GM20431 (cell line): ENCODE measurements at regions not wholly inside any gene's neighbourhood (a gene's known extent, or its start where the extent isn't known, plus 50 kb on each side); places are given as distances from the start of the nearest gene placed in this dataset.

ENCODE experiments used
- in situ Hi-C: fragments of 300-500 bp; cut with MseI, MboI; formaldehyde crosslinking; loops from one replicate; pipeline ENCODE4 v1.15.0; 2020; ENCODE audit warnings: low sequenced_read_pairs; ENCODE audit not compliant: unreplicated experiment

- in situ Hi-C loops, result loop anchor here (25.0 kb wide), 1 partner anchor 484 kb away; no protein-coding TSS in a partner anchor
Observed at GRCh38 chr17:62121025-62121730, 56.1 kb upstream of the MED13 start.

- in situ Hi-C loops, result loop anchor here (25.0 kb wide), 1 partner anchor 482 kb away; no protein-coding TSS in a partner anchor
Observed at GRCh38 chr17:62119373-62119772, 54.3 kb upstream of the MED13 start.
